ENCODE measurements at regions not wholly inside any gene's neighbourhood (a gene's known extent, or its start where the extent isn't known, plus 50 kb on each side); places are given as distances from the start of the nearest gene placed in this dataset.

DNA sequence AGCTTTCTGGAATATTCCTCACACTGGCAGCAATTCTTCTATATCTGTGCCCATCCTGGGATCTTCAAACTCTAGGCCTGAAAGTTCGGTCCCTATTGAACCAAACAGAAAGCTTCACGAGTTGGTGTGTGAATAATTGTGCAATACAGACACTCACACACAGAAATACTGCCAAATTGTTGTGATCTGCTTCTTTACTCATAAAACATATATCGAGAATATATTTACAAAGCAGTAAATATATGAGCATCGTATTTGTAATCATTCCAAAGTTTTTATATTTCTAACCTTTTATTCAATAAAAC, 56.6 kb upstream of the BEX4 start:
- intact Hi-C loops (cut with micrococcal nuclease) = loop anchor here in 1 of 2 donors (5.0 kb wide), 1 partner anchor 206 kb away; no protein-coding TSS in a partner anchor
- DNase-seq = no peak
- Histone ChIP-seq H3K79me2 (ENCODE audit: insufficient read depth, low read length) (no peaks in the 10 kb centered on the region), H3K9ac (ENCODE audit: insufficient read depth, low read length, poor library complexity, severe bottlenecking) (no peak overlapping the region), H2AFZ (ENCODE audit: insufficient read depth, low read depth, low read length, poor library complexity, severe bottlenecking) (no peak overlapping the region), H3K27ac (ENCODE audit: low read depth in 1 of 2, low read length in 2 of 2) (no peak overlapping the region), H3K4me2 (replicated peaks; ENCODE audit: extremely low read depth, low read length, poor library complexity, severe bottlenecking) (no peak overlapping the region), H3K27me3 (ENCODE audit: control insufficient read depth in 2 of 2, insufficient read depth in 2 of 2, low read length in 2 of 2) (no peaks in the 10 kb centered on the region), H3K4me1 (ENCODE audit: control insufficient read depth in 1 of 2, insufficient read depth in 2 of 2, low read length in 2 of 2) (no peaks in the 10 kb centered on the region), H4K20me1 (ENCODE audit: insufficient read depth, low read length) (no peaks in the 10 kb centered on the region), H3K4me3 (replicated peaks in 1 of 3; ENCODE audit: low read depth in 2 of 3, low read length in 3 of 3) (no peak overlapping the region), H3K36me3 (replicated peaks in 1 of 2; ENCODE audit: control insufficient read depth in 1 of 2, insufficient read depth in 2 of 2, low read length in 2 of 2) (no peaks in the 10 kb centered on the region), H3K9me3 (replicated peaks in 1 of 2; ENCODE audit: control insufficient read depth in 1 of 2, insufficient read depth in 1 of 2, low read length in 2 of 2) (no peaks in the 10 kb centered on the region)
- Mint-ChIP-seq H3K27me3 (ENCODE audit: low read depth in 3 of 3) (peaks cover 0 to 6% (median 6%) of the 10 kb centered on the region in 3 donors), H3K4me3 (peak overlapping the region in 1 of 2 donors; percentile 67), H3K9me3 (peaks cover 0 to 2% (median 0%) of the 10 kb centered on the region in 7 donors), H3K27ac (no peak overlapping the region), H3K36me3 (no peaks in the 10 kb centered on the region), H3K4me1 (peaks cover 9% of the 10 kb centered on the region)
- WGBS (ENCODE audit: insufficient coverage) = no CpG with 5 or more reads among the region's 4 CpGs
- no peak for TF ChIP-seq CTCF (IDR thresholded peaks at IDR 0.05)

GRCh38 chrX:103157496-103158316, 57.2 kb upstream of the BEX4 start:
- Mint-ChIP-seq H3K9me3 (peaks cover 0 to 2% (median 0%) of the 10 kb centered on the region in 7 donors), H3K4me1 (peaks cover 11% of the 10 kb centered on the region), H3K27ac (no peak overlapping the region), H3K36me3 (no peaks in the 10 kb centered on the region), H3K27me3 (ENCODE audit: low read depth in 3 of 3) (peaks cover 0 to 6% (median 4%) of the 10 kb centered on the region in 3 donors), H3K4me3 (peak overlapping the region in 1 of 2 donors; percentile 67)
- Histone ChIP-seq H3K9me3 (replicated peaks in 1 of 2; ENCODE audit: control insufficient read depth in 1 of 2, insufficient read depth in 1 of 2, low read length in 2 of 2) (no peaks in the 10 kb centered on the region), H3K27me3 (ENCODE audit: control insufficient read depth in 2 of 2, insufficient read depth in 2 of 2, low read length in 2 of 2) (no peaks in the 10 kb centered on the region), H4K20me1 (ENCODE audit: insufficient read depth, low read length) (no peaks in the 10 kb centered on the region), H3K36me3 (replicated peaks in 1 of 2; ENCODE audit: control insufficient read depth in 1 of 2, insufficient read depth in 2 of 2, low read length in 2 of 2) (no peaks in the 10 kb centered on the region), H3K4me3 (replicated peaks in 1 of 3; ENCODE audit: low read depth in 2 of 3, low read length in 3 of 3) (no peak overlapping the region), H2AFZ (ENCODE audit: insufficient read depth, low read depth, low read length, poor library complexity, severe bottlenecking) (no peak overlapping the region), H3K27ac (ENCODE audit: low read depth in 1 of 2, low read length in 2 of 2) (no peak overlapping the region), H3K4me2 (replicated peaks; ENCODE audit: extremely low read depth, low read length, poor library complexity, severe bottlenecking) (no peak overlapping the region), H3K4me1 (ENCODE audit: control insufficient read depth in 1 of 2, insufficient read depth in 2 of 2, low read length in 2 of 2) (peaks cover under 1 to 2% of the 10 kb centered on the region in 2 donors), H3K79me2 (ENCODE audit: insufficient read depth, low read length) (no peaks in the 10 kb centered on the region), H3K9ac (ENCODE audit: insufficient read depth, low read length, poor library complexity, severe bottlenecking) (no peak overlapping the region)
- no CpG with 5 or more reads among the region's 2 CpGs for WGBS (ENCODE audit: insufficient coverage)
- intact Hi-C loops (cut with micrococcal nuclease) = loop anchor here in 1 of 2 donors (5.0 kb wide), 1 partner anchor 205 kb away; no protein-coding TSS in a partner anchor
- TF ChIP-seq CTCF (IDR thresholded peaks at IDR 0.05) = peak; percentile 66
- peak in 2 of 3 donors; percentile 7 to 14 for DNase-seq
